IMR-90 (cell line): ENCODE measurements at regions not wholly inside any gene's neighbourhood (a gene's known extent, or its start where the extent isn't known, plus 50 kb on each side); places are given as distances from the start of the nearest gene placed in this dataset.

Source experiments
- CTCF ChIP-seq: conservative IDR thresholded peaks from 2 replicates; pipeline ENCODE4 v1.5.1; 2012; ENCODE audit warnings: mild to moderate bottlenecking, low read depth, low read length, improper control_type of control experiment
- USF2 ChIP-seq: fragments of 150-350 bp; IDR thresholded peaks from 2 replicates; pipeline ENCODE4 v1.6.1; 2017; ENCODE audit warnings: mild to moderate bottlenecking, antibody characterized with exemption, low read length, low read depth

GRCh38 chr7:132677918-132678317 lies 101.6 kb upstream of the PLXNA4 start:
- no peak for TF ChIP-seq USF2
- TF ChIP-seq CTCF, result no peak
